ENCODE measurements at regions not wholly inside any gene's neighbourhood (a gene's known extent, or its start where the extent isn't known, plus 50 kb on each side); places are given as distances from the start of the nearest gene placed in this dataset.

GRCh38 chr6:137646484-137646883 lies 152.3 kb upstream of the OLIG3 start:
- Histone ChIP-seq H3K4me3 (no peak overlapping the region), H3K9me3 (no peaks in the 10 kb centered on the region), H3K4me1 (ENCODE audit: low read depth) (peaks cover 9% of the 10 kb centered on the region), H3K36me3 (ENCODE audit: low read depth) (no peaks in the 10 kb centered on the region)
- no peak for TF ChIP-seq CTCF (IDR thresholded peaks at IDR 0.05)
- intact Hi-C loops (cut with DNase I, micrococcal nuclease): loop anchor here (10.0 kb wide), 1 partner anchor 552 kb away; no protein-coding TSS in a partner anchor
- no peak for DNase-seq
- ATAC-seq: no peak

GRCh38 chr6:137647762-137648447 lies 153.7 kb upstream of the OLIG3 start:
- no peak overlapping the region for H3K4me3 ChIP-seq
- no peak for TF ChIP-seq CTCF (IDR thresholded peaks at IDR 0.05)
- ATAC-seq (peak; percentile 76), DNase-seq (no peak)
- intact Hi-C loops (cut with DNase I, micrococcal nuclease): loop anchor here (10.0 kb wide), 1 partner anchor 553 kb away; no protein-coding TSS in a partner anchor
- no peaks in the 10 kb centered on the region for H3K36me3 ChIP-seq (ENCODE audit: low read depth)
- H3K4me1 ChIP-seq (ENCODE audit: low read depth): peaks cover 9% of the 10 kb centered on the region
- peaks cover 1% of the 10 kb centered on the region for H3K9me3 ChIP-seq

- Histone ChIP-seq H3K4me1 (ENCODE audit: low read depth) (peaks cover 9% of the 10 kb centered on the region), H3K36me3 (ENCODE audit: low read depth) (no peaks in the 10 kb centered on the region), H3K9me3 (peaks cover 27% of the 10 kb centered on the region), H3K4me3 (no peak overlapping the region)
- TF ChIP-seq CTCF (IDR thresholded peaks at IDR 0.05): no peak
- ATAC-seq (no peak), DNase-seq (no peak)
- intact Hi-C loops (cut with DNase I, micrococcal nuclease): no loop called here
These were observed 156.5 kb upstream of the OLIG3 start for GRCh38 chr6:137650720-137651119.

GRCh38 chr6:137651178-137651577 lies 157.0 kb upstream of the OLIG3 start:
- Histone ChIP-seq H3K9me3 (peaks cover 30% of the 10 kb centered on the region), H3K36me3 (ENCODE audit: low read depth) (no peaks in the 10 kb centered on the region), H3K4me1 (ENCODE audit: low read depth) (peaks cover 9% of the 10 kb centered on the region), H3K4me3 (no peak overlapping the region)
- TF ChIP-seq CTCF (IDR thresholded peaks at IDR 0.05): no peak
- no peak for ATAC-seq
- DNase-seq: no peak
- intact Hi-C loops (cut with DNase I, micrococcal nuclease): no loop called here

GRCh38 chr6:137651591-137652335 lies 157.6 kb upstream of the OLIG3 start:
- intact Hi-C loops (cut with DNase I, micrococcal nuclease): no loop called here
- no peak for TF ChIP-seq CTCF (IDR thresholded peaks at IDR 0.05)
- DNase-seq: peak; percentile 55 to 83 (median 58)
- Histone ChIP-seq H3K9me3 (peaks cover 30% of the 10 kb centered on the region), H3K4me3 (no peak overlapping the region), H3K36me3 (ENCODE audit: low read depth) (no peaks in the 10 kb centered on the region), H3K4me1 (ENCODE audit: low read depth) (peaks cover 9% of the 10 kb centered on the region)
- ATAC-seq: peak; percentile 70
